ENCODE measurements at regions not wholly inside any gene's neighbourhood (a gene's known extent, or its start where the extent isn't known, plus 50 kb on each side); places are given as distances from the start of the nearest gene placed in this dataset.

- no peak for TF ChIP-seq ETS1 (IDR thresholded peaks at IDR 0.05)
Observed at GRCh38 chr16:55039931-55040330, 109.3 kb downstream of the IRX5 start (continued).

- H3K4me1 Mint-ChIP-seq: no peaks in the 10 kb centered on the region
- Histone ChIP-seq H3F3A (replicated peaks; ENCODE audit: low read depth) (no peaks in the 10 kb centered on the region), H3K27ac (ENCODE audit: low read depth) (no peak overlapping the region), H3K79me2 (replicated peaks; ENCODE audit: insufficient read depth) (no peaks in the 10 kb centered on the region), H3K4me3 (no peak overlapping the region), H3K4me2 (no peak overlapping the region), H2AFZ (peak overlapping the region; percentile 43; the same call in 1 of the 2 replicates), H3K36me3 (ENCODE audit: insufficient read depth) (no peaks in the 10 kb centered on the region), H3K4me1 (ENCODE audit: insufficient read depth) (no peaks in the 10 kb centered on the region), H3K27me3 (ENCODE audit: insufficient read depth) (no peaks in the 10 kb centered on the region), H4K20me1 (replicated peaks; ENCODE audit: insufficient read depth) (no peaks in the 10 kb centered on the region), H3K9me2 (ENCODE audit: insufficient read depth) (no peaks in the 10 kb centered on the region)
- ATAC-seq (no peak), DNase-seq (ENCODE audit: low spot score) (no peak)
- no peaks in the 10 kb centered on the region for H3K36me3 Mint-ChIP-seq (ENCODE audit: low read depth)
- H3K27me3 Mint-ChIP-seq (ENCODE audit: insufficient read depth, low read depth, poor library complexity): peaks cover 6% of the 10 kb centered on the region
- no peaks in the 10 kb centered on the region for H3K9me3 Mint-ChIP-seq
- no peak overlapping the region for H3K4me3 Mint-ChIP-seq
- TF ChIP-seq, protein P1, sequence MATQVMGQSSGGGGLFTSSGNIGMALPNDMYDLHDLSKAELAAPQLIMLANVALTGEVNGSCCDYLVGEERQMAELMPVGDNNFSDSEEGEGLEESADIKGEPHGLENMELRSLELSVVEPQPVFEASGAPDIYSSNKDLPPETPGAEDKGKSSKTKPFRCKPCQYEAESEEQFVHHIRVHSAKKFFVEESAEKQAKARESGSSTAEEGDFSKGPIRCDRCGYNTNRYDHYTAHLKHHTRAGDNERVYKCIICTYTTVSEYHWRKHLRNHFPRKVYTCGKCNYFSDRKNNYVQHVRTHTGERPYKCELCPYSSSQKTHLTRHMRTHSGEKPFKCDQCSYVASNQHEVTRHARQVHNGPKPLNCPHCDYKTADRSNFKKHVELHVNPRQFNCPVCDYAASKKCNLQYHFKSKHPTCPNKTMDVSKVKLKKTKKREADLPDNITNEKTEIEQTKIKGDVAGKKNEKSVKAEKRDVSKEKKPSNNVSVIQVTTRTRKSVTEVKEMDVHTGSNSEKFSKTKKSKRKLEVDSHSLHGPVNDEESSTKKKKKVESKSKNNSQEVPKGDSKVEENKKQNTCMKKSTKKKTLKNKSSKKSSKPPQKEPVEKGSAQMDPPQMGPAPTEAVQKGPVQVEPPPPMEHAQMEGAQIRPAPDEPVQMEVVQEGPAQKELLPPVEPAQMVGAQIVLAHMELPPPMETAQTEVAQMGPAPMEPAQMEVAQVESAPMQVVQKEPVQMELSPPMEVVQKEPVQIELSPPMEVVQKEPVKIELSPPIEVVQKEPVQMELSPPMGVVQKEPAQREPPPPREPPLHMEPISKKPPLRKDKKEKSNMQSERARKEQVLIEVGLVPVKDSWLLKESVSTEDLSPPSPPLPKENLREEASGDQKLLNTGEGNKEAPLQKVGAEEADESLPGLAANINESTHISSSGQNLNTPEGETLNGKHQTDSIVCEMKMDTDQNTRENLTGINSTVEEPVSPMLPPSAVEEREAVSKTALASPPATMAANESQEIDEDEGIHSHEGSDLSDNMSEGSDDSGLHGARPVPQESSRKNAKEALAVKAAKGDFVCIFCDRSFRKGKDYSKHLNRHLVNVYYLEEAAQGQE (IDR thresholded peaks at IDR 0.05; ENCODE audit: unreplicated experiment): no peak
- TF ChIP-seq ZNF114 (CRISPR knock-in tag; IDR thresholded peaks at IDR 0.05) (no peak), POLR2AphosphoS5 (IDR thresholded peaks at IDR 0.05; ENCODE audit: low read depth) (no peak), STAT1 (IDR thresholded peaks at IDR 0.05; ENCODE audit: unreplicated experiment) (no peak), ZNF331 (CRISPR knock-in tag; IDR thresholded peaks at IDR 0.05; ENCODE audit: low read depth) (no peak)
- no peak overlapping the region for H3K27ac Mint-ChIP-seq
Observed at GRCh38 chr16:55040366-55041086, 109.9 kb downstream of the IRX5 start.

- Histone ChIP-seq H3K4me2 (no peak overlapping the region), H3K4me1 (ENCODE audit: insufficient read depth) (no peaks in the 10 kb centered on the region), H3K36me3 (ENCODE audit: insufficient read depth) (no peaks in the 10 kb centered on the region), H3K79me2 (replicated peaks; ENCODE audit: insufficient read depth) (no peaks in the 10 kb centered on the region), H3K27ac (ENCODE audit: low read depth) (no peak overlapping the region), H4K20me1 (replicated peaks; ENCODE audit: insufficient read depth) (no peaks in the 10 kb centered on the region), H2AFZ (no peak overlapping the region), H3K4me3 (no peak overlapping the region), H3K9me2 (ENCODE audit: insufficient read depth) (no peaks in the 10 kb centered on the region), H3K27me3 (ENCODE audit: insufficient read depth) (no peaks in the 10 kb centered on the region), H3F3A (replicated peaks; ENCODE audit: low read depth) (no peaks in the 10 kb centered on the region)
- Mint-ChIP-seq H3K36me3 (ENCODE audit: low read depth) (no peaks in the 10 kb centered on the region), H3K9me3 (no peaks in the 10 kb centered on the region), H3K27me3 (ENCODE audit: insufficient read depth, low read depth, poor library complexity) (peaks cover 6% of the 10 kb centered on the region), H3K27ac (no peak overlapping the region), H3K4me3 (no peak overlapping the region), H3K4me1 (no peaks in the 10 kb centered on the region)
- ATAC-seq: no peak
- no peak for DNase-seq (ENCODE audit: low spot score)
- TF ChIP-seq ZNF462 (CRISPR knock-in tag; IDR thresholded peaks at IDR 0.05) (no peak), EZH2 (IDR thresholded peaks at IDR 0.05; ENCODE audit: low read depth, unreplicated experiment) (no peak)
Observed at GRCh38 chr16:55041540-55042234, 111.0 kb downstream of the IRX5 start.
